ENCODE measurements at regions not wholly inside any gene's neighbourhood (a gene's known extent, or its start where the extent isn't known, plus 50 kb on each side); places are given as distances from the start of the nearest gene placed in this dataset.

GRCh38 chr13:108156749-108157148 is 58.6 kb downstream of the LIG4 start:
- WGBS, 4 donors: 77 to 86% (median 82%) methylated on average over 5 of the region's 5 CpGs
- no peak for DNase-seq
- TF ChIP-seq, protein P1, sequence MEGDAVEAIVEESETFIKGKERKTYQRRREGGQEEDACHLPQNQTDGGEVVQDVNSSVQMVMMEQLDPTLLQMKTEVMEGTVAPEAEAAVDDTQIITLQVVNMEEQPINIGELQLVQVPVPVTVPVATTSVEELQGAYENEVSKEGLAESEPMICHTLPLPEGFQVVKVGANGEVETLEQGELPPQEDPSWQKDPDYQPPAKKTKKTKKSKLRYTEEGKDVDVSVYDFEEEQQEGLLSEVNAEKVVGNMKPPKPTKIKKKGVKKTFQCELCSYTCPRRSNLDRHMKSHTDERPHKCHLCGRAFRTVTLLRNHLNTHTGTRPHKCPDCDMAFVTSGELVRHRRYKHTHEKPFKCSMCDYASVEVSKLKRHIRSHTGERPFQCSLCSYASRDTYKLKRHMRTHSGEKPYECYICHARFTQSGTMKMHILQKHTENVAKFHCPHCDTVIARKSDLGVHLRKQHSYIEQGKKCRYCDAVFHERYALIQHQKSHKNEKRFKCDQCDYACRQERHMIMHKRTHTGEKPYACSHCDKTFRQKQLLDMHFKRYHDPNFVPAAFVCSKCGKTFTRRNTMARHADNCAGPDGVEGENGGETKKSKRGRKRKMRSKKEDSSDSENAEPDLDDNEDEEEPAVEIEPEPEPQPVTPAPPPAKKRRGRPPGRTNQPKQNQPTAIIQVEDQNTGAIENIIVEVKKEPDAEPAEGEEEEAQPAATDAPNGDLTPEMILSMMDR (IDR thresholded peaks at IDR 0.05): no peak
- Histone ChIP-seq H3K4me1 (no peaks in the 10 kb centered on the region), H3K4me3 (no peak overlapping the region), H3K9me3 (peaks cover 0 to 13% (median 2%) of the 10 kb centered on the region in 12 donors), H3K27me3 (no peaks in the 10 kb centered on the region), H3K36me3 (no peaks in the 10 kb centered on the region), H3K27ac (no peak overlapping the region)
- ATAC-seq: peak in 1 of 4 donors; percentile 44
- intact Hi-C loops (cut with DNase I): loop anchor here in 7 of 10 donors (2.0 to 10.0 kb wide), 5 partner anchors 502 to 946 kb away; no protein-coding TSS in a partner anchor

DNA sequence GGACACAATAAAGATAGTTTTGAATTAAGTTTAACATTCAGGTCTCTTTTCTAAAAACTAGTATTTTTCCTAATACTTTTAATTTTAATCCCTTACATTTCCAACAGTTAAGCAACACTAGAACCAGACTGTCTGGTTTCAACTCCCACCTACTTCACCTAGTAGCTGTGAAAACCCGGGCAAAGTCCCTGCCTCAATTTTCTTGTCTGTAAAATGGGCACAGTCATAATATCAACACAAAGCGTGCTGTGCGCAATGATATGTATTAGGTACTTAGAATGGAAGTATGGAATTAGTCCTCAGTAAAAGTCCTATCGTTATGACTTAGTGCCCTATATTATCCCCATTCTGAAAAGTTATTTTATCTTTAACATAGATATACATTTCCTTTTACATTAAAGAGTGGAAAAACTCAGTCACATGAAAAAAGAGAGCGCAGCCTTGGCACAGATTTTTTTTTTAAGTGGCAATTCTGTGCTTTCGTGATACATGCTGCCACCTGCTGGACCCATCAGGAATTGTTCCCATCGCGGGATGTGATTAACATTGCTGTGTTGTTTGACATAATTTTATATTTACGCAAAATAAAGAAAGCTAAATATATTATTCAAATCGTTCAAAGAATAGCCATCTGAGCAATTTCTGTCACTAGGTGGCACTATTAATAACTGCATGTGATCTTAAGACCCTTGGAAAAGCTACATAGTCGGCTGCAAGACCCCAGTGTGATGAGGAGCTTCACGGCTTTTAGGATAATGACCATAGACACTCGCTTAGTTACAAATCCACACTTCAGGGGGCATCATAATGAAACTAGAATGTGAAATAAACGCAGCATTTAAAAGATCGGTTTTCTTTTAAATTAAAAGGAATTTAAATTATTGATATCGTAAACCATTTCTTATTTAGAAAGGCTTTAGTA is 59.9 kb downstream of the LIG4 start:
- DNase-seq: peak in 4 of 5 donors; percentile 22 to 41 (median 33)
- no peaks in the 10 kb centered on the region for H3K4me1 ChIP-seq
- H3K27ac ChIP-seq: no peak overlapping the region
- no peak overlapping the region for H3K4me3 ChIP-seq
- intact Hi-C loops (cut with DNase I): loop anchor here in 9 of 10 donors (1.0 to 10.0 kb wide), 7 partner anchors 501 to 950 kb away; no protein-coding TSS in a partner anchor
- no peaks in the 10 kb centered on the region for H3K27me3 ChIP-seq
- WGBS, 4 donors: 34 to 38% (median 36%) methylated on average over 16 of the region's 16 CpGs
- H3K9me3 ChIP-seq: peaks cover 0 to 16% (median 2%) of the 10 kb centered on the region in 12 donors
- ATAC-seq: peak in 1 of 4 donors; percentile 41
- no peaks in the 10 kb centered on the region for H3K36me3 ChIP-seq
- TF ChIP-seq, protein P1 (IDR thresholded peaks at IDR 0.05): peak; percentile 68 to 92 (median 84)
- TF ChIP-seq POLR2A (IDR thresholded peaks at IDR 0.05): no peak

- H3K27me3 ChIP-seq: peaks cover 0 to 3% (median 0%) of the 10 kb centered on the region in 9 donors
- ATAC-seq (peak in 1 of 4 donors; percentile 29), DNase-seq (no peak)
- H3K36me3 ChIP-seq: no peaks in the 10 kb centered on the region
- H3K4me3 ChIP-seq: no peak overlapping the region
- no peak overlapping the region for H3K27ac ChIP-seq
- WGBS, 4 donors: 41 to 69% (median 48%) methylated on average over 1 of the region's 1 CpG
- peaks cover 0 to 16% (median 2%) of the 10 kb centered on the region in 12 donors for H3K9me3 ChIP-seq
- no peaks in the 10 kb centered on the region for H3K4me1 ChIP-seq
- TF ChIP-seq, protein P1 (IDR thresholded peaks at IDR 0.05): no peak
- no peak for TF ChIP-seq POLR2A (IDR thresholded peaks at IDR 0.05)
- intact Hi-C loops (cut with DNase I): loop anchor here in 7 of 10 donors (2.0 to 10.0 kb wide), 4 partner anchors 500 to 944 kb away; no protein-coding TSS in a partner anchor
These were observed 60.9 kb downstream of the LIG4 start for GRCh38 chr13:108154421-108154858.

DNA sequence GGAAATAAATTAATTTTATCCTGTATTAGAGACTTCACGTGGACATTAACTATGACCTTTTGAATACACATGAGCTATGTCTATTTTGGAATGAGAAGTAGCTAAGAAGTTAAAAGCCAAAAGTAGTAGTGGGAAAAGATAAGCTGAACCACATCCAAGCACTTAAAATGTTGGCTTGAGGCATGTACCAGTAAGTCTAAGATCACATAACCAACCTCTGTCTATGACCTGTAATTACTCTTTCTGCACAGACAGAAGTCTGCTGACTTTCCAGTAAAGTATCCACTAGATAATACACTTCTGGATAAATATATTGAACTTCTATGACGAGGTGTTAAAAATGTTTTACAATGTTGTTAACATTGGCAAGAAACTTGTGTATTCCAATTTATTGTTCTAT is 68.7 kb downstream of the LIG4 start:
- TF ChIP-seq, protein P1 (IDR thresholded peaks at IDR 0.05): no peak
- TF ChIP-seq POLR2A (IDR thresholded peaks at IDR 0.05): no peak
- WGBS, 4 donors: 30 to 35% (median 30%) methylated on average over 2 of the region's 2 CpGs
- ATAC-seq: peak in 1 of 4 donors; percentile 58

More for the DNA sequence above, 68.7 kb downstream of the LIG4 start:
- Histone ChIP-seq H3K4me3 (no peak overlapping the region), H3K27me3 (peaks cover 0 to 3% (median 0%) of the 10 kb centered on the region in 9 donors), H3K27ac (no peak overlapping the region), H3K4me1 (no peaks in the 10 kb centered on the region), H3K9me3 (peaks cover 0 to 2% (median 0%) of the 10 kb centered on the region in 12 donors), H3K36me3 (no peaks in the 10 kb centered on the region)
- no peak for DNase-seq
- intact Hi-C loops (cut with DNase I): no loop called here
